HG03571 (cell line): ENCODE measurements at regions not wholly inside any gene's neighbourhood (a gene's known extent, or its start where the extent isn't known, plus 50 kb on each side); places are given as distances from the start of the nearest gene placed in this dataset.

ENCODE experiments used
- ATAC-seq: cut with Tn5 transposase; IDR thresholded peaks from one replicate; pipeline ENCODE4 v1.9.1; 2021; ENCODE audit not compliant: unreplicated experiment

GRCh38 chr7:15938115-15938514, 251.6 kb upstream of the MEOX2 start:
- ATAC-seq = no peak

- ATAC-seq = no peak
These were observed 251.1 kb upstream of the MEOX2 start for GRCh38 chr7:15937571-15937970.

- no peak for ATAC-seq
These were observed 250.5 kb upstream of the MEOX2 start for GRCh38 chr7:15936991-15937390.

GRCh38 chr7:15932318-15932717, 245.8 kb upstream of the MEOX2 start:
- ATAC-seq = no peak

GRCh38 chr7:15929411-15929810, 242.9 kb upstream of the MEOX2 start:
- ATAC-seq = no peak

- ATAC-seq = no peak
These were observed 239.1 kb upstream of the MEOX2 start for GRCh38 chr7:15925608-15926007.

- no peak for ATAC-seq
These were observed 238.4 kb upstream of the MEOX2 start for GRCh38 chr7:15924910-15925309.

- ATAC-seq = no peak
These were observed 235.5 kb upstream of the MEOX2 start for GRCh38 chr7:15922002-15922401.

GRCh38 chr7:15921576-15921975, 235.1 kb upstream of the MEOX2 start:
- ATAC-seq = no peak

GRCh38 chr7:15920953-15921352, 234.5 kb upstream of the MEOX2 start:
- ATAC-seq = no peak

- no peak for ATAC-seq
These were observed 230.3 kb upstream of the MEOX2 start for GRCh38 chr7:15916681-15917380.

- ATAC-seq = no peak
These were observed 229.3 kb upstream of the MEOX2 start for GRCh38 chr7:15915686-15916293.

GRCh38 chr7:15914611-15915010, 228.1 kb upstream of the MEOX2 start:
- no peak for ATAC-seq

GRCh38 chr7:15906436-15906835, 220.0 kb upstream of the MEOX2 start:
- no peak for ATAC-seq

- no peak for ATAC-seq
These were observed 219.0 kb upstream of the MEOX2 start for GRCh38 chr7:15905251-15906040.

GRCh38 chr7:15891151-15891881, 204.8 kb upstream of the MEOX2 start:
- ATAC-seq = no peak

- no peak for ATAC-seq
These were observed 203.0 kb upstream of the MEOX2 start for GRCh38 chr7:15889507-15889906.

GRCh38 chr7:15888090-15888489, 201.6 kb upstream of the MEOX2 start:
- ATAC-seq = no peak

GRCh38 chr7:15886626-15887025, 200.1 kb upstream of the MEOX2 start:
- no peak for ATAC-seq

GRCh38 chr7:15885678-15886077, 199.2 kb upstream of the MEOX2 start:
- no peak for ATAC-seq

GRCh38 chr7:15874774-15875173, 188.3 kb upstream of the MEOX2 start:
- no peak for ATAC-seq
